RWPE1 (cell line): ENCODE measurements at regions not wholly inside any gene's neighbourhood (a gene's known extent, or its start where the extent isn't known, plus 50 kb on each side); places are given as distances from the start of the nearest gene placed in this dataset.
"Not testable (repeated sequence)": the region's sequence is repeated elsewhere in the genome, so short reads cannot be mapped to it uniquely, and the experiment has no call there.

Experiments used
- CTCF ChIA-PET: fragments of 350-600 bp; sonication (Branson Sonifier 250); formaldehyde crosslinking; extraction: SDS; loops from one replicate; lab custom pipeline; 2021; lab: Yijun Ruan, JAX
- POLR2A ChIA-PET: fragments of 400-600 bp; formaldehyde crosslinking; extraction: SDS; loops from one replicate; lab custom pipeline; 2020; ENCODE audit warnings: antibody characterized with exemption; ENCODE audit not compliant: low non-redundant PET; lab: Yijun Ruan, JAX
- DNase-seq: peaks from one replicate; pipeline ENCODE4 v3.0.0; 2012; ENCODE audit warnings: low spot score
- H3K27ac ChIP-seq: fragments of 450-650 bp; 2 replicates; pipeline ENCODE4 v1.5.1; 2017
- CTCF ChIP-seq: fragments of 450-650 bp; conservative IDR thresholded peaks from 2 replicates; pipeline ENCODE4 v1.5.1; 2017; ENCODE audit warnings: low read depth, mild to moderate bottlenecking

- ChIA-PET CTCF (no interaction called here), POLR2A (no interaction called here)
- DNase-seq: peak; percentile 11
- H3K27ac ChIP-seq: no peak overlapping the region
- no peak for TF ChIP-seq CTCF
These were observed 532.2 kb upstream of the MIS18BP1 start for GRCh38 chr14:45785240-45785639.

- H3K27ac ChIP-seq: no peak overlapping the region
- ChIA-PET CTCF (no interaction called here), POLR2A (no interaction called here)
- no peak for DNase-seq
- no peak for TF ChIP-seq CTCF
These were observed 513.2 kb upstream of the MIS18BP1 start for GRCh38 chr14:45766247-45766646.

GRCh38 chr14:45757655-45758054 lies 504.7 kb upstream of the MIS18BP1 start:
- ChIA-PET CTCF (no interaction called here), POLR2A (no interaction called here)
- TF ChIP-seq CTCF: no peak
- H3K27ac ChIP-seq: no peak overlapping the region
- DNase-seq: no peak

- POLR2A ChIA-PET, CTCF ChIA-PET, DNase-seq, H3K27ac ChIP-seq: not testable (repeated sequence)
These were observed 503.4 kb upstream of the MIS18BP1 start for GRCh38 chr14:45756412-45756811.

- peak; percentile 9 for DNase-seq
- H3K27ac ChIP-seq: no peak overlapping the region
- ChIA-PET POLR2A (no interaction called here), CTCF (no interaction called here)
- TF ChIP-seq CTCF: no peak
These were observed 490.9 kb upstream of the MIS18BP1 start for GRCh38 chr14:45743884-45744283.

- no peak overlapping the region for H3K27ac ChIP-seq
- ChIA-PET POLR2A (no interaction called here), CTCF (no interaction called here)
- TF ChIP-seq CTCF: no peak
- no peak for DNase-seq
These were observed 489.2 kb upstream of the MIS18BP1 start for GRCh38 chr14:45742187-45742586.

GRCh38 chr14:45728434-45729225 lies 475.6 kb upstream of the MIS18BP1 start:
- no peak for DNase-seq
- no peak for TF ChIP-seq CTCF
- H3K27ac ChIP-seq: no peak overlapping the region
- ChIA-PET CTCF (interaction anchor here (0.6 kb wide), 2 partner anchors 166 to 322 kb away, joined by 3 read pairs; no protein-coding TSS in a partner anchor), POLR2A (no interaction called here)
